Panc1 (cell line): ENCODE measurements at regions not wholly inside any gene's neighbourhood (a gene's known extent, or its start where the extent isn't known, plus 50 kb on each side); places are given as distances from the start of the nearest gene placed in this dataset.

ENCODE experiments used
- POLR2AphosphoS5 ChIP-seq: IDR thresholded peaks from 2 replicates; pipeline ENCODE4 v1.6.1; 2012; ENCODE audit warnings: mild to moderate bottlenecking, low read depth, low read length, moderate library complexity
- SIN3A ChIP-seq: IDR thresholded peaks from 2 replicates; pipeline ENCODE4 v1.6.1; 2012; ENCODE audit warnings: low read depth, mild to moderate bottlenecking, low read length, moderate library complexity, borderline replicate concordance; ENCODE audit not compliant: insufficient read depth
- TF ChIP-seq, protein P1 (sequence below): fragments of 450-650 bp; IDR thresholded peaks from 2 replicates; pipeline ENCODE4 v1.5.1; 2017; ENCODE audit warnings: mild to moderate bottlenecking
- TF ChIP-seq, protein P2 (sequence below), 2 experiments: IDR thresholded peaks; 2 replicates each; pipeline ENCODE4 v1.6.1; 2011 to 2012; ENCODE audit warnings: low read depth in 2 of 2, control low read depth in 1 of 2, low read length in 1 of 2, mild to moderate bottlenecking in 1 of 2, moderate library complexity in 1 of 2; ENCODE audit not compliant: insufficient read depth in 1 of 2

DNA sequence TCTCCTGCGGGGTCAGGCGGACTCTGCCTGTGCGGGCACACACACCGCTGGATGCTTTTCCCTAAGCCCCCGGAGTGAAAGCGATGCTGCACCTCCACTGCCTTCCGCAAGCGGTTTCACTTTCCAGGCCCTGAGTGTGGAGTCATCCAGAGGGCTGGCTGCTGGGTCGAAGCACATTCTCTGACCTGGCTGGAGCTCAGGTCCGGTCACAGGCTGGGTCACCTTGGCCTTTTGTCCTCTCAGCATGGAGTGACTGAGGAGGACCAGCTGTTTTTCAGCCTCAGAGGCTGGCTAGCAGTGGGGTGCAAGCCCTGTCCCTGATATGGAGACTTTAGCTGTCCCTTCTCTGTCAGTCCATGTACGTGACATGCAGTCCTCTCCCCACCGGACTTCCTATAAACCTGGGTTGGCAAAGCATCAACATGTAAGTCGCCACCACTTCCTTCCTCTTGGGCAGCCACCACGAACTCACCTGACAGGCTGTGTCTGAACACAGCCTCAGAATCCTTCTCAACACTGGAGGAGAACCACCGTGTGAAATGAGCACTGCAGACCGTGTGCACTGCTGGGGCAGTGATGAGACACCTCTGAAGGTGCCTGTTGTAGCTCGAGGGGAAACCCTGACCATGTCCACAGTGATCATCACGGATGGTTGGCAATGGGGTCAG, 51.3 kb downstream of the GADD45G start:
- TF ChIP-seq, protein P1, sequence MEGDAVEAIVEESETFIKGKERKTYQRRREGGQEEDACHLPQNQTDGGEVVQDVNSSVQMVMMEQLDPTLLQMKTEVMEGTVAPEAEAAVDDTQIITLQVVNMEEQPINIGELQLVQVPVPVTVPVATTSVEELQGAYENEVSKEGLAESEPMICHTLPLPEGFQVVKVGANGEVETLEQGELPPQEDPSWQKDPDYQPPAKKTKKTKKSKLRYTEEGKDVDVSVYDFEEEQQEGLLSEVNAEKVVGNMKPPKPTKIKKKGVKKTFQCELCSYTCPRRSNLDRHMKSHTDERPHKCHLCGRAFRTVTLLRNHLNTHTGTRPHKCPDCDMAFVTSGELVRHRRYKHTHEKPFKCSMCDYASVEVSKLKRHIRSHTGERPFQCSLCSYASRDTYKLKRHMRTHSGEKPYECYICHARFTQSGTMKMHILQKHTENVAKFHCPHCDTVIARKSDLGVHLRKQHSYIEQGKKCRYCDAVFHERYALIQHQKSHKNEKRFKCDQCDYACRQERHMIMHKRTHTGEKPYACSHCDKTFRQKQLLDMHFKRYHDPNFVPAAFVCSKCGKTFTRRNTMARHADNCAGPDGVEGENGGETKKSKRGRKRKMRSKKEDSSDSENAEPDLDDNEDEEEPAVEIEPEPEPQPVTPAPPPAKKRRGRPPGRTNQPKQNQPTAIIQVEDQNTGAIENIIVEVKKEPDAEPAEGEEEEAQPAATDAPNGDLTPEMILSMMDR, result no peak
- TF ChIP-seq POLR2AphosphoS5 (no peak), SIN3A (no peak)
- TF ChIP-seq, protein P2, sequence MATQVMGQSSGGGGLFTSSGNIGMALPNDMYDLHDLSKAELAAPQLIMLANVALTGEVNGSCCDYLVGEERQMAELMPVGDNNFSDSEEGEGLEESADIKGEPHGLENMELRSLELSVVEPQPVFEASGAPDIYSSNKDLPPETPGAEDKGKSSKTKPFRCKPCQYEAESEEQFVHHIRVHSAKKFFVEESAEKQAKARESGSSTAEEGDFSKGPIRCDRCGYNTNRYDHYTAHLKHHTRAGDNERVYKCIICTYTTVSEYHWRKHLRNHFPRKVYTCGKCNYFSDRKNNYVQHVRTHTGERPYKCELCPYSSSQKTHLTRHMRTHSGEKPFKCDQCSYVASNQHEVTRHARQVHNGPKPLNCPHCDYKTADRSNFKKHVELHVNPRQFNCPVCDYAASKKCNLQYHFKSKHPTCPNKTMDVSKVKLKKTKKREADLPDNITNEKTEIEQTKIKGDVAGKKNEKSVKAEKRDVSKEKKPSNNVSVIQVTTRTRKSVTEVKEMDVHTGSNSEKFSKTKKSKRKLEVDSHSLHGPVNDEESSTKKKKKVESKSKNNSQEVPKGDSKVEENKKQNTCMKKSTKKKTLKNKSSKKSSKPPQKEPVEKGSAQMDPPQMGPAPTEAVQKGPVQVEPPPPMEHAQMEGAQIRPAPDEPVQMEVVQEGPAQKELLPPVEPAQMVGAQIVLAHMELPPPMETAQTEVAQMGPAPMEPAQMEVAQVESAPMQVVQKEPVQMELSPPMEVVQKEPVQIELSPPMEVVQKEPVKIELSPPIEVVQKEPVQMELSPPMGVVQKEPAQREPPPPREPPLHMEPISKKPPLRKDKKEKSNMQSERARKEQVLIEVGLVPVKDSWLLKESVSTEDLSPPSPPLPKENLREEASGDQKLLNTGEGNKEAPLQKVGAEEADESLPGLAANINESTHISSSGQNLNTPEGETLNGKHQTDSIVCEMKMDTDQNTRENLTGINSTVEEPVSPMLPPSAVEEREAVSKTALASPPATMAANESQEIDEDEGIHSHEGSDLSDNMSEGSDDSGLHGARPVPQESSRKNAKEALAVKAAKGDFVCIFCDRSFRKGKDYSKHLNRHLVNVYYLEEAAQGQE (IDR thresholded peaks at IDR 0.05; ENCODE audit: insufficient read depth in 1 of 2, low read depth in 2 of 2, low read length in 1 of 2), result no peak
